ENCODE measurements at regions not wholly inside any gene's neighbourhood (a gene's known extent, or its start where the extent isn't known, plus 50 kb on each side); places are given as distances from the start of the nearest gene placed in this dataset.

DNA sequence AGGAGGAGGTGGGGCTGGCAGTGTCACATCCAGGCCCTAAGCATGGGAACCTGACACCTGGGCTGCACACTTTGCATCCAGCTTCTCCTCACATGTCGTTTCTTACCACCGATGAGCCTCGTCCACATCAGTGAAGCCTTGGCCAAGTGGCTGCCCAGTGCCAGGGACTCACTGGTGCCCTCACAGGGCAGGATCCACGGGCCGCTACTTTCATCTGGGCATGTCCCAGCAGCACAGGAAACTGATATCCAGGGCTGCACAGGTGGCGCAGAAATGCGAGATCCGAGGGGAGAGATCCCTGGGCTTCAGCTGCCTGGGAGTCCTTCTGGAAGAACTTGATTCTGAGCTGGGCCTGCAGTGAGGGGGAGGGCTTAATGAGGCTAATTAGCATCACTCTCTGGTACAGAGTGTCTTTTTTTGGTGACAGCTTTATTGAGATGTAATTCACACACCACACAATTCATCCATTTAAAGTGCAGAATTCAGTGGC, 291.6 kb upstream of the HDAC4 start:
- dilution Hi-C loops (cut with MboI; ENCODE audit: extremely low pct_ligation_motif_present, low sequenced_read_pairs): no loop called here

DNA sequence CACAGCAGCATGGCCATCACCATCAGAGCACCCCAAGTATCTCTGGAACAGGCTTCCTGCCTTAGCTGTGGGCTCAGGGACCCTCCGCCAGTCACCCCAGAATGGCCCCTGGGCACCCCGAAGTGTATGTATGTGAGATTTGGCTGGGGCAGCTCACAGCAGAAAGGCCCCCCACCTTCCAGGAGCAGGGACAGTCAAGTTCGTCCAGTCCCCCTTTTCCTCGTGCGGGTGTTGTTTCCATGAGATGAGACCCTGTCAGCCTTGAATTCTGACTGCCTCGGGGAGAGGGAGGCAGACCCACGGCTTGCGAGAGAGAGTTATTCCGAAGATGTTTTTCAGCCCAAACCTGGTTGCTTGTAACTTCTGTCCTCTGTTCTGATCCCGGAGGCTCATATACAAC, 290.9 kb upstream of the HDAC4 start:
- no peak overlapping the region for H3K27ac ChIP-seq (ENCODE audit: control insufficient read depth, insufficient read depth, low read length)
- no peaks in the 10 kb centered on the region for H4K20me1 ChIP-seq (ENCODE audit: control insufficient read depth, extremely low read depth, insufficient read depth, low read length)
- FAIRE-seq: no peak
- DNase-seq (ENCODE audit: low read depth, low spot score): no peak
- TF ChIP-seq, protein P1, sequence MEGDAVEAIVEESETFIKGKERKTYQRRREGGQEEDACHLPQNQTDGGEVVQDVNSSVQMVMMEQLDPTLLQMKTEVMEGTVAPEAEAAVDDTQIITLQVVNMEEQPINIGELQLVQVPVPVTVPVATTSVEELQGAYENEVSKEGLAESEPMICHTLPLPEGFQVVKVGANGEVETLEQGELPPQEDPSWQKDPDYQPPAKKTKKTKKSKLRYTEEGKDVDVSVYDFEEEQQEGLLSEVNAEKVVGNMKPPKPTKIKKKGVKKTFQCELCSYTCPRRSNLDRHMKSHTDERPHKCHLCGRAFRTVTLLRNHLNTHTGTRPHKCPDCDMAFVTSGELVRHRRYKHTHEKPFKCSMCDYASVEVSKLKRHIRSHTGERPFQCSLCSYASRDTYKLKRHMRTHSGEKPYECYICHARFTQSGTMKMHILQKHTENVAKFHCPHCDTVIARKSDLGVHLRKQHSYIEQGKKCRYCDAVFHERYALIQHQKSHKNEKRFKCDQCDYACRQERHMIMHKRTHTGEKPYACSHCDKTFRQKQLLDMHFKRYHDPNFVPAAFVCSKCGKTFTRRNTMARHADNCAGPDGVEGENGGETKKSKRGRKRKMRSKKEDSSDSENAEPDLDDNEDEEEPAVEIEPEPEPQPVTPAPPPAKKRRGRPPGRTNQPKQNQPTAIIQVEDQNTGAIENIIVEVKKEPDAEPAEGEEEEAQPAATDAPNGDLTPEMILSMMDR (optimal IDR thresholded peaks at IDR 0.05 in 1 of 3, IDR thresholded peaks at IDR 0.05 in 1 of 3, conservative IDR thresholded peaks at IDR 0.05 in 1 of 3; ENCODE audit: extremely low read depth in 1 of 3, insufficient read depth in 2 of 3, low read length in 3 of 3): no peak
- no peak for TF ChIP-seq EZH2 (IDR thresholded peaks at IDR 0.05; ENCODE audit: low read length)
- dilution Hi-C loops (cut with MboI; ENCODE audit: extremely low pct_ligation_motif_present, low sequenced_read_pairs): no loop called here
- H2AFZ ChIP-seq (ENCODE audit: control insufficient read depth, low read length): no peak overlapping the region
- no peaks in the 10 kb centered on the region for H3K79me2 ChIP-seq (ENCODE audit: control insufficient read depth, insufficient read depth, low read length)
- H3K36me3 ChIP-seq (ENCODE audit: control insufficient read depth in 2 of 2, extremely low read depth in 1 of 2, insufficient read depth in 2 of 2, low read length in 2 of 2): no peaks in the 10 kb centered on the region
- H3K4me1 ChIP-seq (ENCODE audit: control insufficient read depth, extremely low read depth, insufficient read depth, low read length): no peaks in the 10 kb centered on the region
- no peak overlapping the region for H3K4me2 ChIP-seq (ENCODE audit: control insufficient read depth, extremely low read depth, insufficient read depth, low read depth, low read length)
- H3K27me3 ChIP-seq (ENCODE audit: control insufficient read depth, extremely low read depth, insufficient read depth, low read length): peaks cover 15% of the 10 kb centered on the region
- no peaks in the 10 kb centered on the region for H3K9me1 ChIP-seq (ENCODE audit: control insufficient read depth, extremely low read depth, insufficient read depth, low read length)
- H3K9me3 ChIP-seq (ENCODE audit: control insufficient read depth, low read depth, low read length): no peaks in the 10 kb centered on the region
- no peak overlapping the region for H3K9ac ChIP-seq (ENCODE audit: control insufficient read depth, extremely low read depth, insufficient read depth, low read length)
- H3K4me3 ChIP-seq (ENCODE audit: control insufficient read depth in 2 of 3, extremely low read depth in 1 of 3, insufficient read depth in 2 of 3, low read depth in 1 of 3, low read length in 3 of 3): no peak overlapping the region

More for the DNA sequence above, 291.6 kb upstream of the HDAC4 start:
- no peaks in the 10 kb centered on the region for H3K36me3 ChIP-seq (ENCODE audit: control insufficient read depth in 2 of 2, extremely low read depth in 1 of 2, insufficient read depth in 2 of 2, low read length in 2 of 2)
- no peak for DNase-seq (ENCODE audit: low read depth, low spot score)
- no peaks in the 10 kb centered on the region for H3K9me3 ChIP-seq (ENCODE audit: control insufficient read depth, low read depth, low read length)
- H4K20me1 ChIP-seq (ENCODE audit: control insufficient read depth, extremely low read depth, insufficient read depth, low read length): no peaks in the 10 kb centered on the region
- H2AFZ ChIP-seq (ENCODE audit: control insufficient read depth, low read length): no peak overlapping the region
- no peak for FAIRE-seq
- no peaks in the 10 kb centered on the region for H3K9me1 ChIP-seq (ENCODE audit: control insufficient read depth, extremely low read depth, insufficient read depth, low read length)
- H3K27ac ChIP-seq (ENCODE audit: control insufficient read depth, insufficient read depth, low read length): no peak overlapping the region
- peaks cover 14% of the 10 kb centered on the region for H3K27me3 ChIP-seq (ENCODE audit: control insufficient read depth, extremely low read depth, insufficient read depth, low read length)
- TF ChIP-seq, protein P1 (optimal IDR thresholded peaks at IDR 0.05 in 1 of 3, IDR thresholded peaks at IDR 0.05 in 1 of 3, conservative IDR thresholded peaks at IDR 0.05 in 1 of 3; ENCODE audit: extremely low read depth in 1 of 3, insufficient read depth in 2 of 3, low read length in 3 of 3): no peak
- TF ChIP-seq EZH2 (IDR thresholded peaks at IDR 0.05; ENCODE audit: low read length): no peak
- H3K9ac ChIP-seq (ENCODE audit: control insufficient read depth, extremely low read depth, insufficient read depth, low read length): no peak overlapping the region
- H3K79me2 ChIP-seq (ENCODE audit: control insufficient read depth, insufficient read depth, low read length): no peaks in the 10 kb centered on the region
- no peak overlapping the region for H3K4me3 ChIP-seq (ENCODE audit: control insufficient read depth in 2 of 3, extremely low read depth in 1 of 3, insufficient read depth in 2 of 3, low read depth in 1 of 3, low read length in 3 of 3)
- H3K4me2 ChIP-seq (ENCODE audit: control insufficient read depth, extremely low read depth, insufficient read depth, low read depth, low read length): no peak overlapping the region
- no peaks in the 10 kb centered on the region for H3K4me1 ChIP-seq (ENCODE audit: control insufficient read depth, extremely low read depth, insufficient read depth, low read length)

All from keratinocyte (primary cell).